ENCODE measurements at regions not wholly inside any gene's neighbourhood (a gene's known extent, or its start where the extent isn't known, plus 50 kb on each side); places are given as distances from the start of the nearest gene placed in this dataset.
A peak's percentile ranks its signal among the peaks of the same experiment; 100 is the strongest.

GRCh38 chr11:116473206-116473769 is 299.5 kb downstream of the BUD13 start:
- Mint-ChIP-seq H3K4me1 (peaks cover 0 to 2% (median 0%) of the 10 kb centered on the region in 3 donors), H3K36me3 (no peaks in the 10 kb centered on the region), H3K4me3 (no peak overlapping the region), H3K9me3 (peaks cover 2 to 11% (median 3%) of the 10 kb centered on the region in 3 donors), H3K27ac (no peak overlapping the region), H3K27me3 (peaks cover 2% of the 10 kb centered on the region)

- Mint-ChIP-seq H3K9me3 (peaks cover 2 to 11% (median 3%) of the 10 kb centered on the region in 3 donors), H3K27ac (no peak overlapping the region), H3K36me3 (no peaks in the 10 kb centered on the region), H3K27me3 (peaks cover 2% of the 10 kb centered on the region), H3K4me1 (peaks cover 0 to 2% (median 0%) of the 10 kb centered on the region in 3 donors), H3K4me3 (no peak overlapping the region)
Observed at GRCh38 chr11:116472651-116473050, 300.1 kb downstream of the BUD13 start.

- Mint-ChIP-seq H3K27me3 (peaks cover 5% of the 10 kb centered on the region), H3K4me3 (no peak overlapping the region), H3K36me3 (no peaks in the 10 kb centered on the region), H3K4me1 (peaks cover 0 to 2% (median 0%) of the 10 kb centered on the region in 3 donors), H3K9me3 (peaks cover 2 to 11% (median 3%) of the 10 kb centered on the region in 3 donors), H3K27ac (no peak overlapping the region)
Observed at GRCh38 chr11:116471608-116472256, 301.1 kb downstream of the BUD13 start.

- H3K4me1 Mint-ChIP-seq, result peaks cover 0 to 2% (median 2%) of the 10 kb centered on the region in 3 donors
- no peaks in the 10 kb centered on the region for H3K36me3 Mint-ChIP-seq
- peaks cover 12% of the 10 kb centered on the region for H3K27me3 Mint-ChIP-seq
- H3K9me3 Mint-ChIP-seq, result peaks cover 2 to 11% (median 3%) of the 10 kb centered on the region in 3 donors
- no peak overlapping the region for H3K27ac Mint-ChIP-seq
- H3K4me3 Mint-ChIP-seq, result no peak overlapping the region
Observed at GRCh38 chr11:116468699-116469098, 304.1 kb downstream of the BUD13 start.

- peaks cover 0 to 2% (median 2%) of the 10 kb centered on the region in 3 donors for H3K4me1 Mint-ChIP-seq
- peaks cover 2 to 9% (median 3%) of the 10 kb centered on the region in 3 donors for H3K9me3 Mint-ChIP-seq
- no peak overlapping the region for H3K27ac Mint-ChIP-seq
- no peak overlapping the region for H3K4me3 Mint-ChIP-seq
- H3K36me3 Mint-ChIP-seq, result no peaks in the 10 kb centered on the region
- peaks cover 12% of the 10 kb centered on the region for H3K27me3 Mint-ChIP-seq
Observed at GRCh38 chr11:116467823-116468222, 305.0 kb downstream of the BUD13 start.

GRCh38 chr11:116466801-116467200 is 306.0 kb downstream of the BUD13 start:
- H3K36me3 Mint-ChIP-seq, result no peaks in the 10 kb centered on the region
- H3K4me3 Mint-ChIP-seq, result no peak overlapping the region
- no peak overlapping the region for H3K27ac Mint-ChIP-seq

GRCh38 chr11:116466191-116466590 is 306.6 kb downstream of the BUD13 start:
- Mint-ChIP-seq H3K4me1 (peaks cover 0 to 2% (median 2%) of the 10 kb centered on the region in 3 donors), H3K36me3 (no peaks in the 10 kb centered on the region), H3K4me3 (no peak overlapping the region), H3K27ac (no peak overlapping the region), H3K9me3 (peaks cover 0 to 2% (median 0%) of the 10 kb centered on the region in 3 donors), H3K27me3 (peaks cover 18% of the 10 kb centered on the region)

More at GRCh38 chr11:116466801-116467200, 306.0 kb downstream of the BUD13 start:
- Mint-ChIP-seq H3K4me1 (peaks cover 0 to 2% (median 2%) of the 10 kb centered on the region in 3 donors), H3K27me3 (peaks cover 14% of the 10 kb centered on the region), H3K9me3 (peaks cover 0 to 2% (median 0%) of the 10 kb centered on the region in 3 donors)

- Mint-ChIP-seq H3K4me3 (no peak overlapping the region), H3K27ac (no peak overlapping the region), H3K36me3 (no peaks in the 10 kb centered on the region), H3K4me1 (peaks cover 0 to 2% (median 2%) of the 10 kb centered on the region in 3 donors), H3K9me3 (peaks cover 0 to 2% (median 0%) of the 10 kb centered on the region in 3 donors), H3K27me3 (peaks cover 18% of the 10 kb centered on the region)
Observed at GRCh38 chr11:116465056-116465455, 307.7 kb downstream of the BUD13 start.

- peaks cover 0 to 4% (median 0%) of the 10 kb centered on the region in 3 donors for H3K4me1 Mint-ChIP-seq
- H3K27ac Mint-ChIP-seq, result no peak overlapping the region
- peaks cover 13% of the 10 kb centered on the region for H3K27me3 Mint-ChIP-seq
- no peaks in the 10 kb centered on the region for H3K36me3 Mint-ChIP-seq
- no peaks in the 10 kb centered on the region for H3K9me3 Mint-ChIP-seq
- no peak overlapping the region for H3K4me3 Mint-ChIP-seq
Observed at GRCh38 chr11:116461789-116462188, 311.0 kb downstream of the BUD13 start.

GRCh38 chr11:116460156-116460920 is 312.4 kb downstream of the BUD13 start:
- Mint-ChIP-seq H3K4me1 (peaks cover 0 to 4% (median 0%) of the 10 kb centered on the region in 3 donors), H3K4me3 (no peak overlapping the region), H3K27me3 (peaks cover 12% of the 10 kb centered on the region), H3K27ac (no peak overlapping the region), H3K36me3 (no peaks in the 10 kb centered on the region), H3K9me3 (no peaks in the 10 kb centered on the region)

- H3K9me3 Mint-ChIP-seq, result no peaks in the 10 kb centered on the region
- H3K27ac Mint-ChIP-seq, result no peak overlapping the region
- H3K27me3 Mint-ChIP-seq, result peaks cover 8% of the 10 kb centered on the region
- no peaks in the 10 kb centered on the region for H3K36me3 Mint-ChIP-seq
- H3K4me3 Mint-ChIP-seq, result no peak overlapping the region
- peaks cover 0 to 4% (median 0%) of the 10 kb centered on the region in 3 donors for H3K4me1 Mint-ChIP-seq
Observed at GRCh38 chr11:116459185-116460045, 313.4 kb downstream of the BUD13 start.

GRCh38 chr11:116458546-116458945 is 314.2 kb downstream of the BUD13 start:
- H3K36me3 Mint-ChIP-seq, result peaks cover 1% of the 10 kb centered on the region
- H3K27me3 Mint-ChIP-seq, result peaks cover 8% of the 10 kb centered on the region
- no peak overlapping the region for H3K4me3 Mint-ChIP-seq
- H3K4me1 Mint-ChIP-seq, result peaks cover 0 to 6% (median 0%) of the 10 kb centered on the region in 3 donors
- peak overlapping the region in 1 of 3 donors; percentile 83 for H3K27ac Mint-ChIP-seq
- no peaks in the 10 kb centered on the region for H3K9me3 Mint-ChIP-seq

- Mint-ChIP-seq H3K27me3 (peaks cover 7% of the 10 kb centered on the region), H3K36me3 (peaks cover 1% of the 10 kb centered on the region), H3K9me3 (no peaks in the 10 kb centered on the region), H3K27ac (no peak overlapping the region), H3K4me1 (peaks cover 0 to 6% (median 0%) of the 10 kb centered on the region in 3 donors), H3K4me3 (no peak overlapping the region)
Observed at GRCh38 chr11:116457336-116458007, 315.3 kb downstream of the BUD13 start.

GRCh38 chr11:116454951-116455350 is 317.8 kb downstream of the BUD13 start:
- Mint-ChIP-seq H3K27ac (no peak overlapping the region), H3K9me3 (peaks cover 0 to 7% (median 5%) of the 10 kb centered on the region in 3 donors), H3K36me3 (peaks cover 1% of the 10 kb centered on the region), H3K27me3 (peaks cover 2% of the 10 kb centered on the region), H3K4me1 (peaks cover 0 to 6% (median 0%) of the 10 kb centered on the region in 3 donors), H3K4me3 (no peak overlapping the region)

Data from IgD-negative memory B cell (primary cell).